OCI-LY7 (cell line): ENCODE measurements at regions not wholly inside any gene's neighbourhood (a gene's known extent, or its start where the extent isn't known, plus 50 kb on each side); places are given as distances from the start of the nearest gene placed in this dataset.

Experiments
- BruUV-seq: library from RNA; stranded (reverse); fragments of 400-500 nt; replicated peaks from 2 replicates; lab custom pipeline; 2021; lab: Mats Ljungman, UMichigan
- CTCF ChIA-PET: fragments of 300-600 bp; sonication (Branson Sonifier 250); formaldehyde crosslinking; loops from one replicate; lab custom pipeline; 2022; ENCODE audit warnings: antibody characterized with exemption; ENCODE audit not compliant: unreplicated experiment; lab: Charles Lee
- POLR2A ChIA-PET: fragments of 300-600 bp; sonication (Branson Sonifier 250); formaldehyde crosslinking; loops from one replicate; lab custom pipeline; 2022; ENCODE audit warnings: antibody characterized with exemption; lab: Charles Lee
- DNase-seq: peaks from one replicate; pipeline ENCODE4 v3.0.0-alpha.2; 2015; ENCODE audit warnings: low spot score
- H2AFZ ChIP-seq: fragments of 200-600 bp; sonication (generic), shearing (Covaris generic); 2 replicates; pipeline ENCODE4 v1.6.1; 2014; ENCODE audit warnings: mild to moderate bottlenecking, antibody characterized with exemption, low read length, moderate library complexity
- H3K27ac ChIP-seq: fragments of 200-600 bp; sonication (generic); 2 replicates; pipeline ENCODE4 v1.5.1; 2014; ENCODE audit warnings: mixed run types, low read depth, mild to moderate bottlenecking, moderate library complexity, low read length, inconsistent platforms; ENCODE audit not compliant: poor library complexity, severe bottlenecking
- H3K36me3 ChIP-seq: fragments of 200-600 bp; sonication (generic); 2 replicates; pipeline ENCODE4 v1.6.1; 2014; ENCODE audit warnings: mild to moderate bottlenecking, antibody characterized with exemption, low read length, moderate library complexity, mixed read lengths; ENCODE audit not compliant: insufficient read depth
- H3K4me1 ChIP-seq: fragments of 200-600 bp; sonication (generic); 2 replicates; pipeline ENCODE4 v1.5.1; 2014; ENCODE audit warnings: mild to moderate bottlenecking, low read length; ENCODE audit not compliant: insufficient read depth, poor library complexity, severe bottlenecking
- H3K4me2 ChIP-seq: fragments of 200-600 bp; sonication (generic); 2 replicates; pipeline ENCODE4 v1.6.1; 2014; ENCODE audit warnings: mild to moderate bottlenecking, low read length
- H3K4me3 ChIP-seq: fragments of 200-600 bp; sonication (generic); 2 replicates; pipeline ENCODE4 v1.5.1; 2014; ENCODE audit warnings: mild to moderate bottlenecking, low read depth, low read length; ENCODE audit not compliant: poor library complexity, severe bottlenecking
- H3K79me2 ChIP-seq: fragments of 200-600 bp; sonication (generic); 2 replicates; pipeline ENCODE4 v1.6.1; 2016; ENCODE audit warnings: low read depth, mild to moderate bottlenecking, low read length, moderate library complexity, mixed read lengths; ENCODE audit not compliant: insufficient read depth
- H3K9me2 ChIP-seq: fragments of 200-600 bp; sonication (generic); 2 replicates; pipeline ENCODE4 v1.6.1; 2016; ENCODE audit warnings: mild to moderate bottlenecking, low read length, mixed read lengths; ENCODE audit not compliant: insufficient read depth
- H3K9me3 ChIP-seq: fragments of 200-600 bp; sonication (generic); 2 replicates; pipeline ENCODE4 v1.6.1; 2014; ENCODE audit warnings: mild to moderate bottlenecking, mixed run types, low read length, mixed read lengths
- H4K20me1 ChIP-seq: fragments of 200-600 bp; sonication (generic); 2 replicates; pipeline ENCODE4 v1.6.1; 2014; ENCODE audit warnings: mild to moderate bottlenecking, antibody characterized with exemption, low read length, moderate library complexity, mixed read lengths; ENCODE audit not compliant: insufficient read depth
- CTCF ChIP-seq: fragments of 200-600 bp; sonication (generic); conservative IDR thresholded peaks from 2 replicates; pipeline ENCODE4 v1.5.1; 2014; ENCODE audit warnings: mild to moderate bottlenecking, antibody characterized with exemption, low read length, moderate library complexity, mixed read lengths
- EZH2phosphoT487 ChIP-seq: fragments of 200-600 bp; sonication (generic); IDR thresholded peaks from 2 replicates; pipeline ENCODE4 v1.6.1; 2018; ENCODE audit warnings: low read depth, borderline replicate concordance, mild to moderate bottlenecking, mixed run types, antibody characterized with exemption, low read length, moderate library complexity, mixed read lengths
- intact Hi-C: fragments of 100-400 bp; cut with micrococcal nuclease; formaldehyde crosslinking; loops from one replicate; pipeline ENCODE4 v1.10.0; 2022; ENCODE audit not compliant: unreplicated experiment

- no peak overlapping the region for H3K4me2 ChIP-seq
- intact Hi-C loops: loop anchor here (10.0 kb wide), 1 partner anchor 180 kb away; no protein-coding TSS in a partner anchor
- H2AFZ ChIP-seq: no peak overlapping the region
- TF ChIP-seq CTCF: no peak
- TF ChIP-seq EZH2phosphoT487: no peak
- H3K4me3 ChIP-seq: no peak overlapping the region
- no TSS peak for BruUV-seq
- H3K36me3 ChIP-seq: no peaks in the 10 kb centered on the region
- no peak overlapping the region for H3K27ac ChIP-seq
- ChIA-PET POLR2A (interaction anchor here (1.1 kb wide), 1 partner anchor 162 kb away, joined by 3 read pairs; no protein-coding TSS in a partner anchor), CTCF (no interaction called here)
- DNase-seq: no peak
- no peaks in the 10 kb centered on the region for H3K4me1 ChIP-seq
- H3K79me2 ChIP-seq: no peaks in the 10 kb centered on the region
- no peaks in the 10 kb centered on the region for H4K20me1 ChIP-seq
- H3K9me2 ChIP-seq: no peaks in the 10 kb centered on the region
- no peaks in the 10 kb centered on the region for H3K9me3 ChIP-seq
These were observed 1108.8 kb upstream of the PCDH20 start for GRCh38 chr13:62524498-62524897.

- CTCF ChIA-PET: no interaction called here
- no peak overlapping the region for H2AFZ ChIP-seq
These were observed 1108.4 kb upstream of the PCDH20 start for GRCh38 chr13:62524061-62524460.

More at GRCh38 chr13:62524061-62524460, 1108.4 kb upstream of the PCDH20 start:
- intact Hi-C loops: loop anchor here (10.0 kb wide), 1 partner anchor 181 kb away; no protein-coding TSS in a partner anchor
- Histone ChIP-seq H3K4me2 (no peak overlapping the region), H4K20me1 (no peaks in the 10 kb centered on the region), H3K4me3 (no peak overlapping the region), H3K36me3 (no peaks in the 10 kb centered on the region), H3K4me1 (no peaks in the 10 kb centered on the region), H3K27ac (no peak overlapping the region), H3K79me2 (no peaks in the 10 kb centered on the region), H3K9me2 (no peaks in the 10 kb centered on the region), H3K9me3 (no peaks in the 10 kb centered on the region)
- BruUV-seq: no TSS peak
- POLR2A ChIA-PET: interaction anchor here (0.7 to 1.2 kb wide), 3 partner anchors 17 to 245 kb away, joined by 3 to 4 read pairs (median 3); no protein-coding TSS in a partner anchor
- DNase-seq: no peak
- TF ChIP-seq EZH2phosphoT487: no peak
- no peak for TF ChIP-seq CTCF
